ENCODE measurements at regions not wholly inside any gene's neighbourhood (a gene's known extent, or its start where the extent isn't known, plus 50 kb on each side); places are given as distances from the start of the nearest gene placed in this dataset.
"Not testable (repeated sequence)": the region's sequence is repeated elsewhere in the genome, so short reads cannot be mapped to it uniquely, and the experiment has no call there.

DNA sequence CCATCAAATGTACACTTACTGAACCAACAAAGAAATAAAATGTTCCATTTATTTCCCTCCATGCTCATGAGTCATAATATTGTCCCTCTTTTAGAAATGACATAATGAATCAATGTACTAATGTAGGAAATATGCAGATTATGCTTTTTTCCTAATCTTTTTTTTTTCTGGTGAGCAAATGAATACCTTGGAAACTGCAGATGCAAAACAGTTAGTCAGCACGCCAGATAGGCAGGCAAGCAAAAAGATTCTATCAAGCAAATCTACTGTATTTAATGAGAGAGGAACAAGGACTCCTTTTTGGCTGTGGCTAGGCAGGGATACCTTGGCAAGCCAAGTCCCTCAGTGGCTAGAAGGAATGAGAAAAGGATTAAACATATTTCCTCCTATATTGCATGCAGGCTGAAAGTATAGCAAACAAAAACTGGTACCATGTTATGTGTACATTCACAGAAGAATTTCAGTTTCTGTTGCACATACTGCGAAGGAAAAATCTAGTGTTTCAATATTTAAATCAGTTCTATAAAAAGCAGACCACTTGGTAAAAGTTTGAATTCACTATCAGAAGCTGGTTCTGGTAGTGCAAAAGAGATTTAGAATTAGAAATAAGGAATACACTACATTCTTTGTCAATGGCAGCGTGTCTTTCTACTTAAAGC, 605.4 kb downstream of the TLE1 start:
- DNase-seq (ENCODE audit: low read depth in 4 of 4, low spot score in 3 of 4), result no peak

DNA sequence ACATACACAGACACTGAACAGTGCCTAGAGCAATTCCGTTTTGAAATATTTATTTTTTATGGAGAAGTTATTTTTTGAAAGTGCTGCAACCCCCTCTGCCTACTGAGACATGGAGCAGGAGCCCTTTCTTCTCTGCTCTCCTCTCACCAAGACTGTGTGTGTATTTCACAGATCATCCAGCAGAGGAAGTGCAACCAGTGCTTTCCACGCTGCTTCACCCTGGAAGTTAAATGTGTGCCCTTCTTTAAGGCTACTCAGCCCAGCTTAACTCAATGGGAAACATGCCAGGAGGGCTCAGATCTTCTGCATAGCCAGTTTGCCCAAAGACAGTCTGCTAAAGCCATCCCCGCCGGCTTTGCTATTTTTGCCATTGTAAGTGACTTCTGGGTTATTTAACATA, 606.3 kb downstream of the TLE1 start:
- no peak for DNase-seq (ENCODE audit: low read depth in 4 of 4, low spot score in 3 of 4)

GRCh38 chr9:81082221-81082620, 607.1 kb downstream of the TLE1 start:
- no peak for DNase-seq (ENCODE audit: low read depth in 4 of 4, low spot score in 3 of 4)

GRCh38 chr9:81080900-81081299, 608.4 kb downstream of the TLE1 start:
- no peak for DNase-seq (ENCODE audit: low read depth in 4 of 4, low spot score in 3 of 4)

DNA sequence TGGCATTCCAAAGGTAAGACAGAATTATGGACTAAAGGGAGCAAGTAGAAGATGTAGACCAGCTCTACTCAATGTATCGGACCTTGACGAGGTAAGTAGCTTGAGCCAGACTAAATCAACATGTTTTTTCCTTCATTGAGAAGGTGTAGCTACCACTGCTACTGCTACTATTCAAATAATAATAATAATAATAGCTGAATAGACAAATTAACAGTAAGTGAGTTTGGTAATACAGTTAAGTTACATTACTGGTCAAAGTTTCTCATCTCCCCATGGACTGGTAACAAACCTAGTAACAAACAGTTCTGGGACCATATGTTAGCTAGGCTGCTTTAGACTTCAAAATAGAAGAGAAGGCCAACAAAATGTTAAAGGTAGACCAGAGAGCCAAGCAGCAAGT, 609.2 kb downstream of the TLE1 start:
- no peak for DNase-seq (ENCODE audit: low read depth in 4 of 4, low spot score in 3 of 4)

- no peak for DNase-seq (ENCODE audit: low read depth in 4 of 4, low spot score in 3 of 4)
These were observed 610.3 kb downstream of the TLE1 start for GRCh38 chr9:81079055-81079454.

DNA sequence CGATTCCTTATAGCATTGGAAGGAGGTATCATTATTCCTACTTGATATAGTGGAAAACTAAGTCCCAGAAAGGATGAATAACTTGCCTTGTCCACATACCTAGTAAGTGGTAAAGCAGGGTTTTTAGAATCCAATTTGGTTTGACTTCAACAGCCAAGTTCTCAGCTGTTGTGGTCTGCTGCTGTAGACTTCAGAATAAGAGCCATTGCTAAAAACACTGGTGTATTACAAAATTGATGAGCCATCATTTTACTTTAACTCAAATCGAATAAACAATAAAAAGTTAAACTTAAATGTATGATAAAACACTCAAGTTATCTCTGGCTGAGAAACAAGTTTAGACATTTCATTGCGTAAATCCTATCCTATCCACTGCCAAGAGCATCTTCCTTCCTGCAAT, 610.8 kb downstream of the TLE1 start:
- DNase-seq (ENCODE audit: low read depth in 4 of 4, low spot score in 3 of 4), result no peak

- no peak for DNase-seq (ENCODE audit: low read depth in 4 of 4, low spot score in 3 of 4)
These were observed 611.8 kb downstream of the TLE1 start for GRCh38 chr9:81077572-81077971.

DNA sequence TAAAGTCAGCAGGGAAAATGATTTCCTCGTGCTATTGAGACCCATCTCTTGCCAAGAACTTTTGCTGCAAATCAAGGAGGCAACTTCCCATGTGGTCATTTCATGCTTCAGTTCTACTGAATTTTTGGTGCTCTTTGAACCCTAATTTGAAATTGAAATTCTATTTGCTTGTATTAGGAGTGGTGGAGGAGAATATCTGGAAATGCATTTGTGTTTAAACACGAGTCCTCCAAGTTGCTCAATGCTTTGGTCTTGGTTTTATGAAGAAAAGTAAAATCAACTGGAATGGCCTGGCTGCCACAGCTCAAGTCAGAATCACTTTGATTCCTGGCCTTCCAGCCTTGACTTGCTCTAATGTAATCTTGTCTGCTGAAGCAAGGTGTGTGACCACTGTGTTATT, 613.2 kb downstream of the TLE1 start:
- DNase-seq (ENCODE audit: low read depth in 4 of 4, low spot score in 3 of 4), result no peak

DNA sequence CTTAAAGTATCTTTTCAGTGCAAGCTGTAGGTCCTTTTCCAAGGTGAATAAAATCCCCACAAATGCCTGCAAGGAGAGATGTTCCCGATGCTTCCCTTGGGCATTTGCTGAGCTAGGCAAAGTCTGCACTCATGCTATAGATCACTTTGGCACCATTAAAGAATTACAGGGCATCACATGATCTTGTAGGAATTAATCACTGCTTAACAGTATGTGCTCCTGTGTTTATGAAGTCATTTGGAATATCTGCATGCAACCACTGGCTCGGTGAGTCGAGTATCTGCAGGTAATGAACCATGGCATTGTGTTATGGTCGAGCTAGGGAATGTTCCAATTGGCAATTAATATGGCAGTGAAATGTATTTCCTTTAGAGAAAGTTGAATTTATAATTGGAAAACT, 615.1 kb downstream of the TLE1 start:
- DNase-seq (ENCODE audit: low read depth in 4 of 4, low spot score in 3 of 4), result no peak

GRCh38 chr9:81073821-81074220, 615.5 kb downstream of the TLE1 start:
- no peak for DNase-seq (ENCODE audit: low read depth in 4 of 4, low spot score in 3 of 4)

- DNase-seq (ENCODE audit: low read depth in 4 of 4, low spot score in 3 of 4), result no peak
These were observed 616.6 kb downstream of the TLE1 start for GRCh38 chr9:81072758-81073157.

DNA sequence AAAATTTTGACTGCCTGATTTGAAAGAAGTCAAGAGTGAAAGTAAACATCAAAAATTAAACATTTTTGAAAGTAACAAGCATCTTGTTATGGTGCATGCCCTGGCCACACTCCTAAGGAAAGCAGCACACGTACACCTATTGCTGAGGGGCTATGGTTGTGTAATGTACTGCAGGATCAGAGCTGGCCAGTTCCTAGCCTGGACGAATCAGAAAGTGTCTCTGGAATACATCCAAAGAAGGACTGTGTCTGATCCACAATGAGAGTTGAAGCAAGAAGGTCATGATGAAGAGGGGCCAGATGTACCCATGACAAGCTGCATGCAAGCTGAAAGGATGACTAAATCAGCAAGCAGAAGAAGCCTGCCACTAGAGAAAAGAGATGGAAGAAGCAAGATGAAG, 618.2 kb downstream of the TLE1 start:
- DNase-seq (ENCODE audit: low read depth in 4 of 4, low spot score in 3 of 4), result no peak

DNA sequence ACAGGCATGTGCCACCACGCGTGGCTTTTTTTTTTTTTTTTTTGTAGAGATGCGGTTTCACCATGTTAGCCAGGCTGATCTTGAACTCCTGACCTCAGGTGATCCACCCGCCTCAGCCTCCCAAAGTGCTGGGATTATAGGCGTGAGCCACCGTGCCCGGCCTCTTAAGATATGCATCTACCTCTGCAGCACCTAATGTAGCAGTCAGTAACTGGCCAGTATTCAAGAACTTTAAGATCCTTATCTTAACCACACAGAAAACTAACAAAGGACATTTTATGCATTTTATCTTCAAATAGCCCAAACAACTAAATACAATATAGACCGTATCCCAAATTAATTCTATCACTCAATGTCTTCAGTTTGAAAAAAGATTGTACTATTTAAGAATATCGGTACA, 618.7 kb downstream of the TLE1 start:
- no peak for DNase-seq (ENCODE audit: low read depth in 4 of 4, low spot score in 3 of 4)

DNA sequence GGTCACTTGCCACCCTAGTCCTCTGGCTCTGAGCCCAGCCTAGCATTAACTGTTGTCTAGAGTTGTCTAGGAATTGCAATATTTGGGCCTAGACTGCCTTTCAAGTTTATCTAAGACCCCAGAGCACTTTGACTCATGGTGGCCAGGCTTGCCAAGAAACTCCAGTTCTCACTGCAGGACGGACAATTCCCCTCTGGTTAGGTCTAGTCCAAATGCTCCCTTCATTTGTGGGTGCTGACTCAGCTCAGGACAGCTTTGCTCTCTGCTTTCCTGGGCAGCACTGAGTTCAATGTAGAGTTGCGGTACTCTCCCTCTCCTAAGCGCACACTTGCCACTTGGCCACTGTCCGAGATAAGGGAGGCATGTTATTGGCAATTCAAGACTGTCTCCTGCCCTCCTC, 619.4 kb downstream of the TLE1 start:
- no peak for DNase-seq (ENCODE audit: low read depth in 4 of 4, low spot score in 3 of 4)

- DNase-seq (ENCODE audit: low read depth in 4 of 4, low spot score in 3 of 4), result no peak
These were observed 620.1 kb downstream of the TLE1 start for GRCh38 chr9:81069038-81069795.

DNA sequence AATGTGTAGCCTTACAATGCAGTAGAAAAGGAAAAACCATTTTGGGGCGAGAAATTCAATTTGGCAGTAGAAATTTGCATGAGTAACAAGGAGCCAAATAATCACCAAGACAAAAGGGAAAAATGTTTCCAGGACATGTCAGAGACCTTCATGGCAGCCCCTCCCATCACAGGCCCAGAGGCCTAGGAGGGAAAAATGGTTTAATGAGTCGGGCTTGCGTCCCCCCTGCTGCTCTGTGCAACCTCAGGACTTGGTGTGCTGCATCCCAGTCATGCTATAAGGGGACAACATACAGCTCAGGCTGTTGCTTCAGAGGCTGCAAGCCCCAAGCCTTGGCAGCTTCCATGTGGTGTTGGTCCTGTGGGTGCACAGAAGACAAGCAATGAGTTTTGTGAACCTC, 626.4 kb downstream of the TLE1 start:
- DNase-seq (ENCODE audit: low read depth in 4 of 4, low spot score in 3 of 4), result not testable (repeated sequence)

- DNase-seq (ENCODE audit: low read depth in 4 of 4, low spot score in 3 of 4), result no peak
These were observed 630.6 kb downstream of the TLE1 start for GRCh38 chr9:81058782-81059181.

DNA sequence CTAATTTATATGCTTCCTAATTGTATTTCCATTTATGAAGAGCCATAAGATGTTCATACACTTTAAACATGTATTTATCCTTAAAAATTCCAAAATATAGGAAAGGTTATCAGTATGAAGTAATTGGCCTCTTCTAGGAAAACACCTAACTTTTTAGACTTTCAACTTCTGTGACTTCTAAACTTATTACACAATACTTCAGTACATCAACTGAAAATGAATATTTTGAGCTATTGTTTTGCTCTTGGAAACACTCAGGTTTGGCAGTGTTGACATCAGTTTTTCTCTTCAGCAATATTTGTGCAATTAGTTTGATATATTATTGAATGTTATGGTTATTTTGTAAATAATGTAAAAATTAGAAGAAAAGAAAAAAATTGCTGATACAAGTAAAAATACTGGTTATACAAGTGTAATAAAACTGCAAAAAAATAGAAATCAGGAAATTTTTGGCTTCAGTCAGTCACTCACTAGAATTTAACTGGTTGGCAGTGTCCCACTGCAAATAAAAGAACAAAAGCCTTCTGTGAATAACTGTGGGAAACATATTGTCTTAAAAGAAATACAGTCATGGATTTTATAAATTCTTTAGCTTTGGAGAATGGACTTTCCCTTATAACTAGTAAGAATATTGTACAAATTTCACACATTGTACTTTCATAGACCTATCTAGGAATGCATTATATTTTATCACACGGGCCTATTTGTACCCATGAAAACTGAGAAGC, 635.9 kb downstream of the TLE1 start:
- DNase-seq (ENCODE audit: low read depth in 4 of 4, low spot score in 3 of 4), result no peak

GRCh38 chr9:81052846-81053245, 636.5 kb downstream of the TLE1 start:
- no peak for DNase-seq (ENCODE audit: low read depth in 4 of 4, low spot score in 3 of 4)

- no peak for DNase-seq (ENCODE audit: low read depth in 4 of 4, low spot score in 3 of 4)
These were observed 642.1 kb downstream of the TLE1 start for GRCh38 chr9:81047280-81047679.

DNA sequence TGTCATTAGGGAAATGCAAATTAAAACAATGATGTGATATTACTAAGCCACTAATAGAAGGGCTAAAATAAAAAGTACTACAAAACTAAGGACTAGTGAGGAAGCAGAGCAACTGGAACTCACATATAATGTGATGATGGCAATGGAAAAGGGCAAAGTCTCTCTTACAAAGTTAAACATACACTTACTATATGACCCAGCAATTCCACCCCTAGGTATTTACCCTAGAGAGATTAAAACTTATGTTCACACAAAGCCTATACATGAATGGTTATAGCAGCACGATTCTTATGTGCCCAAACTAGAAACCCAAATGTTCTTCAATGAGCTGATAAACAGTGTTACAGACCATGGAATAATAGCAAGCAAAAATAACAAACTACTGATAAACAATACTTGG, 643.7 kb downstream of the TLE1 start:
- DNase-seq (ENCODE audit: low read depth in 4 of 4, low spot score in 3 of 4), result no peak
